Glutamatergic neuron (in vitro differentiated cells): ENCODE measurements at regions not wholly inside any gene's neighbourhood (a gene's known extent, or its start where the extent isn't known, plus 50 kb on each side); places are given as distances from the start of the nearest gene placed in this dataset.
A peak's percentile ranks its signal among the peaks of the same experiment; 100 is the strongest.

ENCODE experiments used
- DNase-seq: peaks from one replicate; pipeline ENCODE4 v3.0.0; 2022
- H3K27ac Mint-ChIP-seq: one replicate; pipeline ENCODE4 v1.8.0; 2020; ENCODE audit warnings: mild to moderate bottlenecking, mixed read lengths, inconsistent platforms; ENCODE audit not compliant: unreplicated experiment
- H3K27me3 Mint-ChIP-seq: one replicate; pipeline ENCODE4 v1.8.0; 2020; ENCODE audit warnings: mild to moderate bottlenecking, moderate library complexity, mixed read lengths, inconsistent platforms; ENCODE audit not compliant: unreplicated experiment
- H3K36me3 Mint-ChIP-seq: one replicate; pipeline ENCODE4 v1.8.0; 2020; ENCODE audit warnings: mild to moderate bottlenecking, mixed read lengths, inconsistent platforms; ENCODE audit not compliant: unreplicated experiment
- H3K4me1 Mint-ChIP-seq: one replicate; pipeline ENCODE4 v1.8.0; 2020; ENCODE audit warnings: mild to moderate bottlenecking, low read depth, mixed read lengths, inconsistent platforms; ENCODE audit not compliant: unreplicated experiment
- H3K4me3 Mint-ChIP-seq: one replicate; pipeline ENCODE4 v1.8.0; 2020; ENCODE audit warnings: mild to moderate bottlenecking, mixed read lengths, inconsistent platforms; ENCODE audit not compliant: unreplicated experiment
- H3K9me3 Mint-ChIP-seq: one replicate; pipeline ENCODE4 v1.8.0; 2020; ENCODE audit warnings: mild to moderate bottlenecking, moderate library complexity, mixed read lengths, inconsistent platforms; ENCODE audit not compliant: unreplicated experiment
- TF ChIP-seq, protein P1 (sequence below): fragments of 200-600 bp; sonication (generic); IDR thresholded peaks from one replicate; pipeline ENCODE4 v1.5.0; 2021; ENCODE audit not compliant: partially characterized antibody, unreplicated experiment

GRCh38 chr6:142685852-142686506 lies 259.0 kb downstream of the HIVEP2 start:
- peaks cover 4% of the 10 kb centered on the region for H3K4me1 Mint-ChIP-seq
- no peak overlapping the region for H3K27ac Mint-ChIP-seq
- no peaks in the 10 kb centered on the region for H3K36me3 Mint-ChIP-seq
- H3K9me3 Mint-ChIP-seq: no peaks in the 10 kb centered on the region
- H3K4me3 Mint-ChIP-seq: no peak overlapping the region
- no peak for DNase-seq
- H3K27me3 Mint-ChIP-seq: no peaks in the 10 kb centered on the region
- TF ChIP-seq, protein P1, sequence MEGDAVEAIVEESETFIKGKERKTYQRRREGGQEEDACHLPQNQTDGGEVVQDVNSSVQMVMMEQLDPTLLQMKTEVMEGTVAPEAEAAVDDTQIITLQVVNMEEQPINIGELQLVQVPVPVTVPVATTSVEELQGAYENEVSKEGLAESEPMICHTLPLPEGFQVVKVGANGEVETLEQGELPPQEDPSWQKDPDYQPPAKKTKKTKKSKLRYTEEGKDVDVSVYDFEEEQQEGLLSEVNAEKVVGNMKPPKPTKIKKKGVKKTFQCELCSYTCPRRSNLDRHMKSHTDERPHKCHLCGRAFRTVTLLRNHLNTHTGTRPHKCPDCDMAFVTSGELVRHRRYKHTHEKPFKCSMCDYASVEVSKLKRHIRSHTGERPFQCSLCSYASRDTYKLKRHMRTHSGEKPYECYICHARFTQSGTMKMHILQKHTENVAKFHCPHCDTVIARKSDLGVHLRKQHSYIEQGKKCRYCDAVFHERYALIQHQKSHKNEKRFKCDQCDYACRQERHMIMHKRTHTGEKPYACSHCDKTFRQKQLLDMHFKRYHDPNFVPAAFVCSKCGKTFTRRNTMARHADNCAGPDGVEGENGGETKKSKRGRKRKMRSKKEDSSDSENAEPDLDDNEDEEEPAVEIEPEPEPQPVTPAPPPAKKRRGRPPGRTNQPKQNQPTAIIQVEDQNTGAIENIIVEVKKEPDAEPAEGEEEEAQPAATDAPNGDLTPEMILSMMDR: no peak

DNA sequence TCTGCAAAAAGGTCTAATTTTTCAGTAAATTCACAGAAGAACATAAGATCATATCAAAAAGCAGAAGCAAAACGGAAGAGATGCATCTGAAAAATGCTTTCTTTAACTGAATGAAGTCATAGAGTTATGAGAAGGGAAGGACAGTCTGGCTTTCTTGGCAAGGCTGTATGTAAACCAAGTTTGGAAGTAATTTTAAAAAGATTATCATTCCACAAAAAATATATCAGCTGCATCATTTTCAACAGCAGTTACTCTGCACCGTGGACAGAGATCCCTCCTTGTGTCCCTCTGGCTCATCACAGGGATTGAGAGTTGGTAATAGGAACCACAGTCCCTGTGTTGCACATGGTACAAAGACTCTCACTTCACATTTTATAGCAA lies 258.5 kb downstream of the HIVEP2 start:
- no peak for DNase-seq
- Mint-ChIP-seq H3K9me3 (no peaks in the 10 kb centered on the region), H3K4me3 (no peak overlapping the region), H3K4me1 (peaks cover 4% of the 10 kb centered on the region), H3K27ac (no peak overlapping the region), H3K27me3 (no peaks in the 10 kb centered on the region), H3K36me3 (no peaks in the 10 kb centered on the region)
- TF ChIP-seq, protein P1: no peak

- Mint-ChIP-seq H3K36me3 (no peaks in the 10 kb centered on the region), H3K27ac (no peak overlapping the region), H3K4me1 (peaks cover 4% of the 10 kb centered on the region), H3K27me3 (no peaks in the 10 kb centered on the region), H3K9me3 (peaks cover 1% of the 10 kb centered on the region), H3K4me3 (no peak overlapping the region)
- TF ChIP-seq, protein P1: peak; percentile 94
- peak; percentile 78 for DNase-seq
Observed at GRCh38 chr6:142692942-142693341, 252.0 kb downstream of the HIVEP2 start.

- Mint-ChIP-seq H3K9me3 (peaks cover 1% of the 10 kb centered on the region), H3K27ac (no peak overlapping the region), H3K4me3 (no peak overlapping the region), H3K4me1 (peaks cover 4% of the 10 kb centered on the region), H3K36me3 (no peaks in the 10 kb centered on the region), H3K27me3 (no peaks in the 10 kb centered on the region)
- TF ChIP-seq, protein P1: no peak
- DNase-seq: no peak
Observed at GRCh38 chr6:142693441-142693840, 251.5 kb downstream of the HIVEP2 start.

- H3K27me3 Mint-ChIP-seq: no peaks in the 10 kb centered on the region
- TF ChIP-seq, protein P1: no peak
- peaks cover 4% of the 10 kb centered on the region for H3K4me1 Mint-ChIP-seq
- H3K27ac Mint-ChIP-seq: no peak overlapping the region
- peaks cover 1% of the 10 kb centered on the region for H3K9me3 Mint-ChIP-seq
- DNase-seq: no peak
- no peak overlapping the region for H3K4me3 Mint-ChIP-seq
- no peaks in the 10 kb centered on the region for H3K36me3 Mint-ChIP-seq
Observed at GRCh38 chr6:142694054-142694453, 250.9 kb downstream of the HIVEP2 start.
